GM20431 (cell line): ENCODE measurements at regions not wholly inside any gene's neighbourhood (a gene's known extent, or its start where the extent isn't known, plus 50 kb on each side); places are given as distances from the start of the nearest gene placed in this dataset.

Source experiments
- in situ Hi-C: fragments of 300-500 bp; cut with MseI, MboI; formaldehyde crosslinking; loops from one replicate; pipeline ENCODE4 v1.15.0; 2020; ENCODE audit warnings: low sequenced_read_pairs; ENCODE audit not compliant: unreplicated experiment

DNA sequence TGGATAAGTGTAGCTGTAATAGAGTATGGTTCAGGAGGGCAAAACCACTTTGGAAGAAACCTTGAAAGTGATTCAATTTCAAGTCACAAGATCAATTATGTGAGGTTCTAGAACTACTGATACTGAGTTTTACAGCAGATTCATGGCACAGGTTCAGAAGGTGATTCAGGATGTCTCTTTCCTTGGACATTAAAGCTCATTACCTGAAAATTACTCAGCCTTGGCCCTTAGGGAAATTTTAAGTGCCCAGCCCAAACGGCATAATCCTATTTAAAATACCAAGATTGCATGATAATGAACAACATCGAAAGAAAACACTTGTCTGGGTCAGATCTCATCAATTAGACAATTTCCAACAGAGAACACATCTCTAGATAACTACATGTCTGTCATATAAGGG, 70.2 kb upstream of the SLC38A2 start:
- in situ Hi-C loops: no loop called here

DNA sequence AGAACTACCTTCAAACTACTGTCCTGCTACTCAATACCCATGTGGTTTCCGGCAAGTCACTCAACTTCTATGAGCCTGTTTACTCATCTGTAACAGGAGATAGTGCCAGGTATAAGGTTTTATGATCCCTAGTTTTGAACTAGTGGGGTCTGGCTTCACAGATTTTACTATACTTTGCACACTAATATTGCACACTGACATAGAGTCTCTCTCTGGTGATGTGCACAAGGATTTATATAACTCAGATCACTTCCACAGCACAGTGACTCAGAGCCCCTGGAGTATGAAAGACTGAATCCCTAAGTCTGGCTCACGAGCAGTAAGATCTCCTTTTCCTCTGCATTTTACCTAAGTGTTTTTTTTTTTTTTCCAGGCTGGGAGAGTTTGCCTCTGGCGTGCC, 69.7 kb upstream of the SLC38A2 start:
- in situ Hi-C loops: no loop called here

DNA sequence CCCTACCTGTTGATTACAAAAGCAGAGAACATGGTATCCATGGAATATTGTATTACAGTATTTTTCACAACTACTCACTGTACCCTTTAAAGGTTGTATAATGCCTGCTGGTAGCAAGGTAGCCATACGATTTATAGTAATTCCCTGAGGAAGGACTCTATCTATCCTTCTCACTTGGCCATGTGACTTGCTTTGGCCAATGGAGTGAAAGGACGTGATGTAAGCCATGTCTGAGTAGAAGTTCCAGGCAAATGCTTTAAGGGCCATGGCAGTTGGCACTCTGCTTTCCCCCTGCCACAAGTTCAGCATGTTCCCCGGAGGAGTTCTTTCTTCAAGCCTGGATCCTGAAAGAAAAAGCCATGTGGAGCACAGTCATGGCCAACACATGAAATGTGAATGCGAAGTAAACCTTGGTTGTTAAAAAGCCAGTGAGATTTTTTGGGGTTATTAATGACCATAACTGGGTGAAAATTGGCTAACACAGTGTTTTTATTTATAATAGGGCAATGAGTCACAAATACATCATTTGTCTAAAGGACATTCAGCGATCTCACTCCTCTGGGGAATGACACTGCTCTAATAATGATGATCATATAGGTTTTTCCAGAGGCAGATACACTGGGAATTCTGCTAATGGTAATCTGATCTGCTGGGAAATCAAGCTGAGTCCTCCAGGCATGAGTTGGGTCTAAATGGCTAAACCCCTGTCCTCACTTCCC, 67.4 kb upstream of the SLC38A2 start:
- in situ Hi-C loops: no loop called here

DNA sequence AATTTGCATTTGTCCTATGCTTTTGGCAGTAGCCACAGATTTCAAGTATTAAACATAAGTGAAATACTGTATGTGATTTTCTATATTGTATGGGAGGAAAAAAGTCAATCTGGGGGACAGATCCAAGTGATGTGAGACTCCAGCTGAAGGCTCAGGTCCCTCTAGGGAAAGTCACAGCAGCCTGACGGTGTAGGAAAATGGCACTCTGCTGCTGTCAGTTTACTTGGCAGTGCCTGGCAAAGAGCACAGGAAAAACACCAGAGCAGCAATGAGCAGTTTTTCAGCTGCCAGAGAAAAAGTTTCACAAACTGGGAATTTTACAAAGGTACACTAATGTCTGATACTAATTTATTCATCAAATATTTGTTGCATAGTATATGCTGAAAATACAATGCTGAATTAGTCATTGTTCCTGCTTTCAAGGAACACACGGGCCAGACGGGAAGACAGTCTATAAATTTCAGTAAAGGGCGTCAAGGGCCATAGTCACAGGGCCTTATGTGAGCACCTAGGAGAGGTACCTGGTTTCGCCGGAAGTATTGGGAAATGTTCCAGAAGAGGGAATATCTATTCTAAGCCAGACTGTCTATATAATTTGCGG, 66.2 kb upstream of the SLC38A2 start:
- in situ Hi-C loops: no loop called here

DNA sequence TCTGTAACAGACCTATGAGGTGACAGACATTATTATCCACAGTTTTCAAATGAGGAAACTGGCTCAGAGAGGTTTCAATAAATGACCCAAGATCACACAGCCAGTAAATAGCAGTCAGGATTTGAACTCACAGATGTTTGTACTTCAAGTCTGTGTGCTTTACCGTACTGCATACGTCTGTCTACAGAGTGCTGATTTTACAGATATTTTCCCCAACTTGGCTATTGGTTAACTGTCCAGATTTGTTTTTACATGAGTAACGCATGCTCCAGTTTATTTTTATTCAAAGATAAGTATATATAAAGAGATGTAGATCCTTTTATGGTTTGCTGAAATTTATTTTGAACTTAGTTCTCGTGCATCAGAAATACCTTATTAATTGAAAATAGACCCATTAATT, 65.7 kb upstream of the SLC38A2 start:
- in situ Hi-C loops: no loop called here

GRCh38 chr12:46437469-46437868, 64.9 kb upstream of the SLC38A2 start:
- in situ Hi-C loops: no loop called here

DNA sequence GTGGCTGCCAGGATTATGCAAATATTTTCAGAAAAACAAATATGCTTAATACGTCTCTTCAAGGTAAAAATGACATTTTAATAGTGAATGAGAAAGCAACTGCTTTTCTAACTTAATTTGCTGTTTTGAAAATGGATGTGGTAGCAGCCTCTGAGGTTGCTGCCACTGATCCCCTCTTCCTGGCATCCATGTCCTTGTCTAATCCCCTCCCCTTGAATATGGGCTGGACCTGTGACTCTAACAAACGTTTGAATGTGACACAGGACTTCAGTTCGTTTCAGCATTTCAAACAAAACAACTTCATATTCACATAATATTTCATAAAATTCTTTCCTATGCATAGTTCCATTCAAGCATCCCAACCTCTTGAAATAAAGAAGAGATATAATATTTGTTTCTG, 64.2 kb upstream of the SLC38A2 start:
- in situ Hi-C loops: no loop called here

DNA sequence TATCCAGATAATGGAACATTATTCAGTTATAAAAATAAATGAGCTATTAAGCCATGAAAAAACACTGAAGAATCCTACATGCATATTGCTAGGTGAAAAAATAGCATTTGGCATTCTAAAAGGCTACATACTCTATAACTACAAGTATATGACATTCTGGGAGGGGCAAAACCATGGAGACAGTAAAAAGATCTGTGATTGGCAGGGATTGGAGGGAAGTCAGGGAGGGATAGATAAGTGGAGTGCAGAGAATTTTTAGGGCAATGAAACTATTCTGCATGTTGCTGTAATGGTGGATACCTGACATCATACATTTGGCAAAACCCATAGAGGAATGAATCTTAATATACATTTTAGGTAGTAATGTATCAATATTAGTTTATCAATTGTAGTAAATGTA, 63.1 kb upstream of the SLC38A2 start:
- in situ Hi-C loops: no loop called here

- in situ Hi-C loops: no loop called here
Measured at GRCh38 chr12:46435029-46435428, 62.5 kb upstream of the SLC38A2 start.

DNA sequence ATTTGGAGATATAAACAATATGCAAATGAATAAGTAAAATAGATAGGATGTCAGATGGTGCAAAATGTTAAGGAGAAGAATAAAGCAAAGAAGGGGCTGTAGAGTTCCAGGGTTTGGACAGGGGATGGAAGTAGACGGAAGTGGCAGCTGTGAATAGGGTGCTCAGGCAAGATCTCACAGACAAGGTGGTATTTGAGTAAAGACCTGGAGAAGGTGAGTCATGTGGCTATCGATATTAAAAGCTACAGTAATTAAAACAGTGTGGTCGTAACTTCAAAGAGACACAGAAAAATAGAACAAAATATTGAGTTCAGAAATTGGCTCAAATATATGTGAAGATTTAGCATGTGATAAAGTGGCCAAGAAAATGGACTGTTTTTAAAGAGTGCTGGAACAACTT, 61.3 kb upstream of the SLC38A2 start:
- in situ Hi-C loops: no loop called here

GRCh38 chr12:46432325-46432724, 59.8 kb upstream of the SLC38A2 start:
- in situ Hi-C loops: no loop called here

DNA sequence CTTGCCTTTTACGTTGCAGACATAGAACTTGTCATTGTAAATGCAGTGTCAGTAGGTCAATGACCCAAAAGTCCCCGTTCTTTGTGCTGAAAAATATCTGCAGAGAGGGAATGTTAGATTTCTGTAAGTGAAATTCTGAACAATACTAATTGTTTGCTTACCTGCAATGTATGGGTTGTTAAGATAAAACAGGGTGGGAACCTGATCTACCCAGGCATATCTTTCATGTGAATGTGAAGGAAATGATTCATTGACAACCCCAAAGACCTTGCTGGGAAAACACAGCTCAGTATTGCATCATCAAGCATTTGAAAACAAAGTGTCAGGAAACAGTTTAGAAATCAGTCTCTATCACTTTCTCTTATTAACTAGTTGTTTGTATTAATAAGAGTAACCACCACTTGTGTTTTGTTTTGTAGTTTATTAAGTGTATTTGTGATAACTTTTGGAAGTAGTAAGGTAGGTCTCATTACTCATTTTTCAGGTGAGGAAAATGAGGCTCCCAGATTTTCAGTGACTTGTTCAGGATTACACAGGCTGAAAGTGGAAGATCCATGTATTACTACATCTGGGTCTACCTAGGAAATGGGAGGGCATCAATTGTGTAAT, 57.9 kb upstream of the SLC38A2 start:
- in situ Hi-C loops: no loop called here
